ENCODE measurements at regions not wholly inside any gene's neighbourhood (a gene's known extent, or its start where the extent isn't known, plus 50 kb on each side); places are given as distances from the start of the nearest gene placed in this dataset.

GRCh38 chr21:34280959-34281358 is 82.8 kb upstream of the KCNE2 start:
- H3K4me3 ChIP-seq (ENCODE audit: low read depth in 2 of 2, low read length in 2 of 2) = no peak overlapping the region
- intact Hi-C loops (cut with micrococcal nuclease; ENCODE audit: unreplicated experiment) = no loop called here
- ChIA-PET CTCF (no interaction called here), POLR2A (no interaction called here)
- no TSS peak for BruUV-seq (replicated peaks)
- no peak for DNase-seq (ENCODE audit: low read depth, low spot score)
- in situ Hi-C loops (cut with HindIII; ENCODE audit: low pct_unique_long_range_greater_than_20kb, low sequenced_read_pairs) = no loop called here
- no peaks in the 10 kb centered on the region for H3K9me3 ChIP-seq (ENCODE audit: control insufficient read depth, insufficient read depth, low read depth, low read length)
- H3K4me1 ChIP-seq (ENCODE audit: control insufficient read depth, insufficient read depth, low read length) = no peaks in the 10 kb centered on the region
- ATAC-seq = no peak
- TF ChIP-seq TCF7L2 (IDR thresholded peaks at IDR 0.05; ENCODE audit: low read depth, low read length) (no peak), SIN3A (IDR thresholded peaks at IDR 0.05; ENCODE audit: borderline replicate concordance, insufficient read depth, low read depth, low read length) (no peak), CTCF (IDR thresholded peaks at IDR 0.05) (no peak), POLR2AphosphoS5 (IDR thresholded peaks at IDR 0.05; ENCODE audit: low read depth, low read length) (no peak), REST (IDR thresholded peaks at IDR 0.05; ENCODE audit: insufficient read depth in 1 of 2, low read depth in 2 of 2, low read length in 1 of 2) (no peak)
- no peak overlapping the region for H3K27ac ChIP-seq (ENCODE audit: low read length)
- no peaks in the 10 kb centered on the region for H3K27me3 ChIP-seq (ENCODE audit: control insufficient read depth, insufficient read depth, low read length)
- H3K36me3 ChIP-seq (ENCODE audit: control insufficient read depth, insufficient read depth, low read length) = no peaks in the 10 kb centered on the region

- TF ChIP-seq CTCF (IDR thresholded peaks at IDR 0.05) = no peak
- TF ChIP-seq TCF7L2 (IDR thresholded peaks at IDR 0.05; ENCODE audit: low read depth, low read length) = no peak
- TF ChIP-seq POLR2AphosphoS5 (IDR thresholded peaks at IDR 0.05; ENCODE audit: low read depth, low read length) = no peak
- TF ChIP-seq REST (IDR thresholded peaks at IDR 0.05; ENCODE audit: insufficient read depth in 1 of 2, low read depth in 2 of 2, low read length in 1 of 2) = no peak
- no peak for TF ChIP-seq SIN3A (IDR thresholded peaks at IDR 0.05; ENCODE audit: borderline replicate concordance, insufficient read depth, low read depth, low read length)
- H3K36me3 ChIP-seq (ENCODE audit: control insufficient read depth, insufficient read depth, low read length) = no peaks in the 10 kb centered on the region
- no peaks in the 10 kb centered on the region for H3K9me3 ChIP-seq (ENCODE audit: control insufficient read depth, insufficient read depth, low read depth, low read length)
- CTCF ChIA-PET = no interaction called here
- H3K4me1 ChIP-seq (ENCODE audit: control insufficient read depth, insufficient read depth, low read length) = no peaks in the 10 kb centered on the region
- no TSS peak for BruUV-seq (replicated peaks)
- intact Hi-C loops (cut with micrococcal nuclease; ENCODE audit: unreplicated experiment) (no loop called here), in situ Hi-C loops (cut with HindIII; ENCODE audit: low pct_unique_long_range_greater_than_20kb, low sequenced_read_pairs) (no loop called here)
- no peak overlapping the region for H3K4me3 ChIP-seq (ENCODE audit: low read depth in 2 of 2, low read length in 2 of 2)
- H3K27ac ChIP-seq (ENCODE audit: low read length) = no peak overlapping the region
- DNase-seq (ENCODE audit: low read depth, low spot score) (no peak), ATAC-seq (no peak)
- POLR2A ChIA-PET = no interaction called here
- H3K27me3 ChIP-seq (ENCODE audit: control insufficient read depth, insufficient read depth, low read length) = no peaks in the 10 kb centered on the region
These were observed 81.6 kb upstream of the KCNE2 start for GRCh38 chr21:34282223-34282622.

All from Panc1 (cell line).